ENCODE measurements at regions not wholly inside any gene's neighbourhood (a gene's known extent, or its start where the extent isn't known, plus 50 kb on each side); places are given as distances from the start of the nearest gene placed in this dataset.

DNA sequence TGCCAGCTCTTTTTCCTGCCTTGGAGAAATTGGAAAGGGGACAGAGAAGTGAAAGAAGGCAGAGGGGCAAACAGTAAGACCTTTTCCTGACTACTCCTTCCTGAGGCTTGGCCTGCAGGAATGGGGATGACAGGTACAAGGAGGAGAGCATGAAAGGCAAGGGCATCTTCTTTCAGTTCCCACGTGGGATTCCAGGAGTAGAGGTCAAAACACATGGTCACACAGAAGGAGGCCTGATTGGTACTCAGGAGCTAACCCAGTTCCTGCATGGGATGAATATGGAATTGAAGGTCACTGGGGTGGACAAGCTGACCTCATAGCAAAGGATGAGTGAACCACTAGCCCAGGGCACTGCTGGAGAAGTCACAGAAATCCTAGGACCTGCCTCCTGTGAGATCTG is 112.5 kb upstream of the ZNF366 start:
- TF ChIP-seq CTCF (IDR thresholded peaks at IDR 0.05): no peak
- Histone ChIP-seq H3K9me3 (no peaks in the 10 kb centered on the region), H3K4me3 (no peak overlapping the region), H3K36me3 (no peaks in the 10 kb centered on the region), H3K27ac (no peak overlapping the region), H3K4me1 (no peaks in the 10 kb centered on the region), H3K27me3 (no peaks in the 10 kb centered on the region)
- ATAC-seq (no peak), DNase-seq (no peak)
- intact Hi-C loops (cut with DNase I): no loop called here

GRCh38 chr5:72619251-72619650 is 112.0 kb upstream of the ZNF366 start:
- H3K9me3 ChIP-seq: no peaks in the 10 kb centered on the region
- no peak overlapping the region for H3K4me3 ChIP-seq
- H3K27me3 ChIP-seq: no peaks in the 10 kb centered on the region
- no peaks in the 10 kb centered on the region for H3K36me3 ChIP-seq
- ATAC-seq (no peak), DNase-seq (no peak)
- H3K4me1 ChIP-seq: no peaks in the 10 kb centered on the region
- TF ChIP-seq CTCF (IDR thresholded peaks at IDR 0.05): no peak
- intact Hi-C loops (cut with DNase I): no loop called here
- no peak overlapping the region for H3K27ac ChIP-seq

GRCh38 chr5:72618708-72619107 is 111.5 kb upstream of the ZNF366 start:
- H3K27me3 ChIP-seq: no peaks in the 10 kb centered on the region
- intact Hi-C loops (cut with DNase I): no loop called here
- no peak overlapping the region for H3K4me3 ChIP-seq
- no peaks in the 10 kb centered on the region for H3K9me3 ChIP-seq
- no peak overlapping the region for H3K27ac ChIP-seq
- no peak for TF ChIP-seq CTCF (IDR thresholded peaks at IDR 0.05)
- no peaks in the 10 kb centered on the region for H3K36me3 ChIP-seq
- no peaks in the 10 kb centered on the region for H3K4me1 ChIP-seq
- ATAC-seq (no peak), DNase-seq (no peak)

DNA sequence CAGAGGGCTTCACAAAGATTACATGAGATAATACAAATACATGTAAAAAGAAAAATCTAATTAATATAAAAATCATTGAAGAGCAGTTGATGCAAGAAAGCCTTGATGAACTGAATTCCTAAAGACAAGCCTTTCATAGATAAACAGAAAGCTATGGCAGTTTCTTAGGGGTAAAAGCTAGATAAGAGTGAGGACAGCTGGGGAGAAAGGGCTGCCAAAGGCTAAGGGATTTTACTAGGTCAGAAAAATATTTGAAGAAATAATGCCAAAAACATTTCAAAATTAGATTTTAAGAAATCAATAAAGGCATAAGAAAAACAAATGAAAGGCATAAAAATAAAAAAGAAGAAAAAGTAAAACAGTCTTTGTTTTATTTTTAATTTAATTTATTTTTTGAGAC is 107.9 kb upstream of the ZNF366 start:
- intact Hi-C loops (cut with DNase I): no loop called here
- Histone ChIP-seq H3K27ac (no peak overlapping the region), H3K9me3 (no peaks in the 10 kb centered on the region), H3K27me3 (no peaks in the 10 kb centered on the region), H3K36me3 (no peaks in the 10 kb centered on the region), H3K4me1 (no peaks in the 10 kb centered on the region), H3K4me3 (no peak overlapping the region)
- TF ChIP-seq CTCF (IDR thresholded peaks at IDR 0.05): no peak
- DNase-seq: peak in 1 of 4 donors; percentile 36
- ATAC-seq: no peak

DNA sequence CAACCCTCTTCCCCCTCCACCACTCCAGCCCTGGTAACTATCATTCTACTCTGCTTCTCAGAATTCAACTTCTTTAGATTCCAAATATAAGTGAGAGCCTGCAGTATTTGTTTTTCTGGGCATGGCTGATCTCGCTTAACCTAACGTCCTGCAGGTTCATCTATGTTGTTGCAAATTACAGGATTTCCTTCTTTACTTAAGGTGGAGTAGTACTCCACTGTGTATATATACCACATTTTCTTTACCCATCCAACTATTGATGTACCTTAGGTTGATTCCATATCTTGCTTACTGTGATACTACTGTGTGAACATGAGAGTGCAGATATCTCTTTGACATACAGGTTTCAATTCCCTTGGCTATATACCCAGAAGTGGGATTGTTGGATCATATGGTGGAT is 106.3 kb upstream of the ZNF366 start:
- Histone ChIP-seq H3K36me3 (no peaks in the 10 kb centered on the region), H3K27me3 (no peaks in the 10 kb centered on the region), H3K4me3 (no peak overlapping the region), H3K4me1 (no peaks in the 10 kb centered on the region), H3K27ac (no peak overlapping the region), H3K9me3 (no peaks in the 10 kb centered on the region)
- peak; percentile 43 for ATAC-seq
- intact Hi-C loops (cut with DNase I): no loop called here
- no peak for TF ChIP-seq CTCF (IDR thresholded peaks at IDR 0.05)
- no peak for DNase-seq

All from left lung (tissue), 4 donors.